ENCODE measurements at regions not wholly inside any gene's neighbourhood (a gene's known extent, or its start where the extent isn't known, plus 50 kb on each side); places are given as distances from the start of the nearest gene placed in this dataset.

- no peaks in the 10 kb centered on the region for H3K27me3 ChIP-seq (ENCODE audit: control insufficient read depth, insufficient read depth, low read length)
- no peak overlapping the region for H3K27ac ChIP-seq (ENCODE audit: low read length)
- no peak overlapping the region for H3K4me3 ChIP-seq (ENCODE audit: low read length)
- no peak overlapping the region for H3K9ac ChIP-seq (ENCODE audit: low read length)
- H3K36me3 ChIP-seq (ENCODE audit: control insufficient read depth, low read depth, low read length) = no peaks in the 10 kb centered on the region
- no peaks in the 10 kb centered on the region for H3K9me3 ChIP-seq (ENCODE audit: control insufficient read depth, low read depth, low read length)
- H3K4me1 ChIP-seq (ENCODE audit: control insufficient read depth, low read depth, low read length) = no peaks in the 10 kb centered on the region
Observed at GRCh38 chr4:53782458-53782845, 191.2 kb upstream of the LNX1 start.

- Histone ChIP-seq H3K36me3 (ENCODE audit: control insufficient read depth, low read depth, low read length) (no peaks in the 10 kb centered on the region), H3K27me3 (ENCODE audit: control insufficient read depth, insufficient read depth, low read length) (no peaks in the 10 kb centered on the region), H3K4me1 (ENCODE audit: control insufficient read depth, low read depth, low read length) (no peaks in the 10 kb centered on the region), H3K9me3 (ENCODE audit: control insufficient read depth, low read depth, low read length) (no peaks in the 10 kb centered on the region), H3K27ac (ENCODE audit: low read length) (no peak overlapping the region), H3K9ac (ENCODE audit: low read length) (no peak overlapping the region), H3K4me3 (ENCODE audit: low read length) (no peak overlapping the region)
Observed at GRCh38 chr4:53781629-53782457, 190.6 kb upstream of the LNX1 start.

- Histone ChIP-seq H3K4me3 (ENCODE audit: low read length) (no peak overlapping the region), H3K9me3 (ENCODE audit: control insufficient read depth, low read depth, low read length) (no peaks in the 10 kb centered on the region), H3K27me3 (ENCODE audit: control insufficient read depth, insufficient read depth, low read length) (no peaks in the 10 kb centered on the region), H3K9ac (ENCODE audit: low read length) (no peak overlapping the region), H3K4me1 (ENCODE audit: control insufficient read depth, low read depth, low read length) (no peaks in the 10 kb centered on the region), H3K36me3 (ENCODE audit: control insufficient read depth, low read depth, low read length) (no peaks in the 10 kb centered on the region), H3K27ac (ENCODE audit: low read length) (no peak overlapping the region)
Observed at GRCh38 chr4:53780736-53781400, 189.6 kb upstream of the LNX1 start.

- no peak overlapping the region for H3K9ac ChIP-seq (ENCODE audit: low read length)
- H3K9me3 ChIP-seq (ENCODE audit: control insufficient read depth, low read depth, low read length) = no peaks in the 10 kb centered on the region
- H3K36me3 ChIP-seq (ENCODE audit: control insufficient read depth, low read depth, low read length) = no peaks in the 10 kb centered on the region
- no peaks in the 10 kb centered on the region for H3K27me3 ChIP-seq (ENCODE audit: control insufficient read depth, insufficient read depth, low read length)
- H3K4me3 ChIP-seq (ENCODE audit: low read length) = no peak overlapping the region
- H3K4me1 ChIP-seq (ENCODE audit: control insufficient read depth, low read depth, low read length) = no peaks in the 10 kb centered on the region
- H3K27ac ChIP-seq (ENCODE audit: low read length) = no peak overlapping the region
Observed at GRCh38 chr4:53779025-53779424, 187.7 kb upstream of the LNX1 start.

GRCh38 chr4:53778155-53778554 is 186.9 kb upstream of the LNX1 start:
- no peaks in the 10 kb centered on the region for H3K4me1 ChIP-seq (ENCODE audit: control insufficient read depth, low read depth, low read length)
- no peaks in the 10 kb centered on the region for H3K9me3 ChIP-seq (ENCODE audit: control insufficient read depth, low read depth, low read length)
- H3K9ac ChIP-seq (ENCODE audit: low read length) = no peak overlapping the region
- no peak overlapping the region for H3K27ac ChIP-seq (ENCODE audit: low read length)
- H3K27me3 ChIP-seq (ENCODE audit: control insufficient read depth, insufficient read depth, low read length) = no peaks in the 10 kb centered on the region
- H3K36me3 ChIP-seq (ENCODE audit: control insufficient read depth, low read depth, low read length) = no peaks in the 10 kb centered on the region
- H3K4me3 ChIP-seq (ENCODE audit: low read length) = no peak overlapping the region

- Histone ChIP-seq H3K4me1 (ENCODE audit: control insufficient read depth, low read depth, low read length) (no peaks in the 10 kb centered on the region), H3K27ac (ENCODE audit: low read length) (no peak overlapping the region), H3K9ac (ENCODE audit: low read length) (no peak overlapping the region), H3K36me3 (ENCODE audit: control insufficient read depth, low read depth, low read length) (no peaks in the 10 kb centered on the region), H3K4me3 (ENCODE audit: low read length) (no peak overlapping the region), H3K27me3 (ENCODE audit: control insufficient read depth, insufficient read depth, low read length) (no peaks in the 10 kb centered on the region), H3K9me3 (ENCODE audit: control insufficient read depth, low read depth, low read length) (no peaks in the 10 kb centered on the region)
Observed at GRCh38 chr4:53777244-53777984, 186.1 kb upstream of the LNX1 start.

- H3K4me1 ChIP-seq (ENCODE audit: control insufficient read depth, low read depth, low read length) = no peaks in the 10 kb centered on the region
- no peak overlapping the region for H3K9ac ChIP-seq (ENCODE audit: low read length)
- no peaks in the 10 kb centered on the region for H3K36me3 ChIP-seq (ENCODE audit: control insufficient read depth, low read depth, low read length)
- H3K27ac ChIP-seq (ENCODE audit: low read length) = no peak overlapping the region
- H3K4me3 ChIP-seq (ENCODE audit: low read length) = no peak overlapping the region
- H3K27me3 ChIP-seq (ENCODE audit: control insufficient read depth, insufficient read depth, low read length) = no peaks in the 10 kb centered on the region
- H3K9me3 ChIP-seq (ENCODE audit: control insufficient read depth, low read depth, low read length) = no peaks in the 10 kb centered on the region
Observed at GRCh38 chr4:53776141-53776540, 184.9 kb upstream of the LNX1 start.

- Histone ChIP-seq H3K4me3 (ENCODE audit: low read length) (no peak overlapping the region), H3K9me3 (ENCODE audit: control insufficient read depth, low read depth, low read length) (no peaks in the 10 kb centered on the region), H3K36me3 (ENCODE audit: control insufficient read depth, low read depth, low read length) (no peaks in the 10 kb centered on the region), H3K27me3 (ENCODE audit: control insufficient read depth, insufficient read depth, low read length) (no peaks in the 10 kb centered on the region), H3K4me1 (ENCODE audit: control insufficient read depth, low read depth, low read length) (no peaks in the 10 kb centered on the region), H3K9ac (ENCODE audit: low read length) (no peak overlapping the region), H3K27ac (ENCODE audit: low read length) (no peak overlapping the region)
Observed at GRCh38 chr4:53775381-53775780, 184.1 kb upstream of the LNX1 start.

- Histone ChIP-seq H3K36me3 (ENCODE audit: control insufficient read depth, low read depth, low read length) (no peaks in the 10 kb centered on the region), H3K4me1 (ENCODE audit: control insufficient read depth, low read depth, low read length) (no peaks in the 10 kb centered on the region), H3K27ac (ENCODE audit: low read length) (no peak overlapping the region), H3K27me3 (ENCODE audit: control insufficient read depth, insufficient read depth, low read length) (no peaks in the 10 kb centered on the region), H3K9ac (ENCODE audit: low read length) (no peak overlapping the region), H3K9me3 (ENCODE audit: control insufficient read depth, low read depth, low read length) (no peaks in the 10 kb centered on the region), H3K4me3 (ENCODE audit: low read length) (no peak overlapping the region)
Observed at GRCh38 chr4:53771326-53771725, 180.0 kb upstream of the LNX1 start.

GRCh38 chr4:53767482-53767881 is 176.2 kb upstream of the LNX1 start:
- Histone ChIP-seq H3K36me3 (ENCODE audit: control insufficient read depth, low read depth, low read length) (no peaks in the 10 kb centered on the region), H3K9ac (ENCODE audit: low read length) (no peak overlapping the region), H3K4me1 (ENCODE audit: control insufficient read depth, low read depth, low read length) (no peaks in the 10 kb centered on the region), H3K27ac (ENCODE audit: low read length) (no peak overlapping the region), H3K4me3 (ENCODE audit: low read length) (no peak overlapping the region), H3K9me3 (ENCODE audit: control insufficient read depth, low read depth, low read length) (no peaks in the 10 kb centered on the region), H3K27me3 (ENCODE audit: control insufficient read depth, insufficient read depth, low read length) (no peaks in the 10 kb centered on the region)

- Histone ChIP-seq H3K9me3 (ENCODE audit: control insufficient read depth, low read depth, low read length) (no peaks in the 10 kb centered on the region), H3K9ac (ENCODE audit: low read length) (no peak overlapping the region), H3K27ac (ENCODE audit: low read length) (no peak overlapping the region), H3K27me3 (ENCODE audit: control insufficient read depth, insufficient read depth, low read length) (no peaks in the 10 kb centered on the region), H3K4me1 (ENCODE audit: control insufficient read depth, low read depth, low read length) (no peaks in the 10 kb centered on the region), H3K36me3 (ENCODE audit: control insufficient read depth, low read depth, low read length) (no peaks in the 10 kb centered on the region), H3K4me3 (ENCODE audit: low read length) (no peak overlapping the region)
Observed at GRCh38 chr4:53764761-53765490, 173.6 kb upstream of the LNX1 start.

Measured in iPS-18a (cell line).